AG04450 (cell line): ENCODE measurements at regions not wholly inside any gene's neighbourhood (a gene's known extent, or its start where the extent isn't known, plus 50 kb on each side); places are given as distances from the start of the nearest gene placed in this dataset.

Experiments used
- CTCF ChIA-PET: fragments of 300-600, 350-600 bp; formaldehyde crosslinking; extraction: SDS; loops from one replicate; lab custom pipeline; 2022; ENCODE audit warnings: antibody characterized with exemption, inconsistent platforms; lab: Charles Lee
- POLR2A ChIA-PET: fragments of 350-600 bp; formaldehyde crosslinking; extraction: SDS; loops from one replicate; lab custom pipeline; 2021; ENCODE audit warnings: antibody characterized with exemption, inconsistent platforms; lab: Yijun Ruan, JAX
- DNase-seq: peaks from one replicate; pipeline ENCODE4 v3.0.0-alpha.2; 2011; ENCODE audit warnings: low read depth, low spot score
- H3K27ac ChIP-seq: one replicate; pipeline ENCODE4 v1.5.1; 2012; ENCODE audit warnings: low read depth, low read length, control low read depth
- H3K27me3 ChIP-seq: one replicate; pipeline ENCODE4 v1.6.0; 2012; ENCODE audit warnings: low read length; ENCODE audit not compliant: control insufficient read depth, insufficient read depth
- H3K4me3 ChIP-seq: 2 replicates; pipeline ENCODE4 v1.5.1; 2011; ENCODE audit warnings: mild to moderate bottlenecking, low read depth, low read length, control low read depth
- H3K9me3 ChIP-seq: 2 replicates; pipeline ENCODE4 v1.5.1; 2012; ENCODE audit warnings: low read length; ENCODE audit not compliant: control insufficient read depth, insufficient read depth
- CTCF ChIP-seq: IDR thresholded peaks from 2 replicates; pipeline ENCODE4 v1.5.1; 2011; ENCODE audit warnings: low read depth, low read length, control low read depth, inconsistent platforms

GRCh38 chr9:29778281-29778849, 2205.1 kb upstream of the C9orf72 start:
- ChIA-PET CTCF (no interaction called here), POLR2A (no interaction called here)
- no peak for TF ChIP-seq CTCF
- Histone ChIP-seq H3K27me3 (no peaks in the 10 kb centered on the region), H3K9me3 (peaks cover 5% of the 10 kb centered on the region), H3K27ac (no peak overlapping the region), H3K4me3 (no peak overlapping the region)
- DNase-seq = no peak

GRCh38 chr9:29793970-29794369, 2220.7 kb upstream of the C9orf72 start:
- no peak for DNase-seq
- ChIA-PET POLR2A (no interaction called here), CTCF (no interaction called here)
- no peak for TF ChIP-seq CTCF
- Histone ChIP-seq H3K9me3 (no peaks in the 10 kb centered on the region; the same call in 1 of the 2 replicates), H3K27me3 (no peaks in the 10 kb centered on the region), H3K27ac (no peak overlapping the region), H3K4me3 (no peak overlapping the region)

GRCh38 chr9:29796291-29796952, 2223.1 kb upstream of the C9orf72 start:
- POLR2A ChIA-PET = no interaction called here
- CTCF ChIA-PET = no interaction called here
- H3K4me3 ChIP-seq = no peak overlapping the region
- DNase-seq = no peak
- no peaks in the 10 kb centered on the region for H3K9me3 ChIP-seq
- H3K27ac ChIP-seq = no peak overlapping the region
- H3K27me3 ChIP-seq = no peaks in the 10 kb centered on the region
- no peak for TF ChIP-seq CTCF

DNA sequence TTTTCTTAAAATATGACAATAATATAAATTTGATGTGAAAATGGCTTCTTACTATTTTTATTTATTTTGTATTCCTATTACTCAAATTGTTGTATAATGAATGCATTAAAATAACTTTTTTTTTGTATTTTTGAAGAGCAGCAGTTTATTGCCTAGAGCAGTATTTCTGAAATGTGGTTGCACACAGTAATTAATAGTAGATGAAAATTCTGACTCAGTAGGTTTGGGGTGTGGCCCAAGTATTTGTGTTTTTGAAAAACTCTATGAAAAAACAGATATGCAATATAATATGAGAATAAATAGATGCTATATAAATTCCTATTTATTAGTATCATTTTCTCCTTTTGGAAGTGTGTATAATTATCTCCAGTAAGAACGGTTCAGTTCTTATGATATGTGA, 2225.3 kb upstream of the C9orf72 start:
- Histone ChIP-seq H3K4me3 (no peak overlapping the region), H3K27me3 (no peaks in the 10 kb centered on the region), H3K9me3 (no peaks in the 10 kb centered on the region), H3K27ac (no peak overlapping the region)
- ChIA-PET CTCF (no interaction called here), POLR2A (no interaction called here)
- TF ChIP-seq CTCF = no peak
- DNase-seq = no peak

DNA sequence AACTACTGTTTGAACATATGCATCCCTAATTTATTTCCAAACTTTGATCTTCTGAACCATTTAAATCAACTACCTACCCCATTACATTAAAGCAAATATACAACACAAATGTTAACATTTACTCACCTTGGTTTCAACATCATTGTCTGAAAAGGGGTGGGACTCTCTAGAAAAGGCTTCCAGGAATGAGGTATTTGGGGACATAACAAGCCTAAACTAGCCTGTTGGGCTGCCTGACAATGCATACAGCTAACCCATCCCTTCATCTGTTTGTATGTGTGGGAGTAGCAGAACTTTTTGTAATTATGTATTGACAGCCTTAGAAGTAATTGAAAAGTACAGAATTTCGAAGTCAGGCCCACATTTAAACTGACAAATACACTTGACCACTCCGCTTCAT, 2225.9 kb upstream of the C9orf72 start:
- TF ChIP-seq CTCF = no peak
- CTCF ChIA-PET = no interaction called here
- no peaks in the 10 kb centered on the region for H3K27me3 ChIP-seq
- DNase-seq = no peak
- H3K4me3 ChIP-seq = no peak overlapping the region
- POLR2A ChIA-PET = no interaction called here
- H3K9me3 ChIP-seq = no peaks in the 10 kb centered on the region
- H3K27ac ChIP-seq = no peak overlapping the region
